Heart left ventricle (tissue), 13 donors: ENCODE measurements at regions not wholly inside any gene's neighbourhood (a gene's known extent, or its start where the extent isn't known, plus 50 kb on each side); places are given as distances from the start of the nearest gene placed in this dataset.

Experiments
- POLR2A ChIP-seq, 2 donors: fragments of 450-650 bp; IDR thresholded peaks; one replicate each; pipeline ENCODE4 v1.6.1; 2017; ENCODE audit warnings: antibody characterized with exemption in 2 of 2, mild to moderate bottlenecking in 2 of 2, moderate library complexity in 2 of 2
- TF ChIP-seq, protein P1 (sequence below), 12 donors: fragments of 200-600 bp; sonication (generic) in 4 of 12; IDR thresholded peaks; one replicate each; pipeline versions ENCODE4 v1.5.0 to v1.8.0; 2018 to 2022; ENCODE audit warnings: antibody characterized with exemption in 12 of 12, mild to moderate bottlenecking in 5 of 12
- donor health status: ischemic (EF 13 %, LVEDD 7.1; RV severe dilation, severe dysfunction).
- donor health status: DM: no; HTN: yes; CAD: no.
- donor health status: DM: no; HTN: no; CAD: no.
- donor health status: ischemic (EF 25% LVEDD 6.9; RV normal size, moderate dysfunction).
- donor health status: ischemic (EF 25% LVEDD 5.7; RV mildly dilated, moderate dysfunction).
- donor health status: ischemic (EF 35%, LVEDD 5.7; RV mildly dilated, moderate dysfunction).
- donor health status: nonischemic (EF 11% LVEDD 7.7; RV severe dilation, severe dysfunction).
- donor health status: DM: yes; HTN: yes; CAD: no.
- donor health status: PGD.
- donor health status: ischemic (EF 29% LVEDD 5.4; RV normal size, mild dysfunction).
- donor health status: nonischemic (EF 23%, LVEDD 6.1; RV moderate dilation, normal function).

GRCh38 chr3:16070707-16071106, 103.8 kb upstream of the GALNT15 start:
- no peak for TF ChIP-seq POLR2A (IDR thresholded peaks at IDR 0.05)
- TF ChIP-seq, protein P1, sequence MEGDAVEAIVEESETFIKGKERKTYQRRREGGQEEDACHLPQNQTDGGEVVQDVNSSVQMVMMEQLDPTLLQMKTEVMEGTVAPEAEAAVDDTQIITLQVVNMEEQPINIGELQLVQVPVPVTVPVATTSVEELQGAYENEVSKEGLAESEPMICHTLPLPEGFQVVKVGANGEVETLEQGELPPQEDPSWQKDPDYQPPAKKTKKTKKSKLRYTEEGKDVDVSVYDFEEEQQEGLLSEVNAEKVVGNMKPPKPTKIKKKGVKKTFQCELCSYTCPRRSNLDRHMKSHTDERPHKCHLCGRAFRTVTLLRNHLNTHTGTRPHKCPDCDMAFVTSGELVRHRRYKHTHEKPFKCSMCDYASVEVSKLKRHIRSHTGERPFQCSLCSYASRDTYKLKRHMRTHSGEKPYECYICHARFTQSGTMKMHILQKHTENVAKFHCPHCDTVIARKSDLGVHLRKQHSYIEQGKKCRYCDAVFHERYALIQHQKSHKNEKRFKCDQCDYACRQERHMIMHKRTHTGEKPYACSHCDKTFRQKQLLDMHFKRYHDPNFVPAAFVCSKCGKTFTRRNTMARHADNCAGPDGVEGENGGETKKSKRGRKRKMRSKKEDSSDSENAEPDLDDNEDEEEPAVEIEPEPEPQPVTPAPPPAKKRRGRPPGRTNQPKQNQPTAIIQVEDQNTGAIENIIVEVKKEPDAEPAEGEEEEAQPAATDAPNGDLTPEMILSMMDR (IDR thresholded peaks at IDR 0.05) = no peak
